Upper lobe of left lung (tissue), 4 donors: ENCODE measurements at regions not wholly inside any gene's neighbourhood (a gene's known extent, or its start where the extent isn't known, plus 50 kb on each side); places are given as distances from the start of the nearest gene placed in this dataset.
"Not testable (repeated sequence)": the region's sequence is repeated elsewhere in the genome, so short reads cannot be mapped to it uniquely, and the experiment has no call there.

Experiments
- CTCF ChIP-seq, 6 experiments: fragments of 450-650 bp in 4 of 6; fragments of 200-600 bp in 2 of 6; sonication (generic) in 2 of 6; IDR thresholded peaks; one replicate each; pipeline ENCODE4 v1.5.1; 2016 to 2019; ENCODE audit warnings: antibody characterized with exemption in 6 of 6
- EP300 ChIP-seq, 4 donors: sonication (generic); formaldehyde crosslinking; IDR thresholded peaks; one replicate each; pipeline ENCODE4 v1.5.1; 2017; ENCODE audit warnings: antibody characterized with exemption in 4 of 4, control low read depth in 2 of 4
- POLR2AphosphoS5 ChIP-seq, 2 donors: sonication (generic); formaldehyde crosslinking; IDR thresholded peaks; one replicate each; pipeline ENCODE4 v1.5.1; 2017; ENCODE audit warnings: antibody characterized with exemption in 2 of 2

- TF ChIP-seq EP300, POLR2AphosphoS5, CTCF (IDR thresholded peaks at IDR 0.05): not testable (repeated sequence)
These were observed 88.3 kb upstream of the SIMC1 start for GRCh38 chr5:176149948-176150347.
